Activated CD8-positive, alpha-beta T cell treated with anti-CD3 and anti-CD28 coated beads for 36 hours (primary cell): ENCODE measurements at regions not wholly inside any gene's neighbourhood (a gene's known extent, or its start where the extent isn't known, plus 50 kb on each side); places are given as distances from the start of the nearest gene placed in this dataset.

Source experiments
- ATAC-seq: fragments of 200-7000 bp; cut with Tn5 transposase; one replicate; pipeline ENCODE4 v1.10.0; 2021; ENCODE audit warnings: mild to moderate bottlenecking, moderate library complexity
- CTCF ChIA-PET: fragments of 350-600 bp; sonication (Branson Sonifier 250); formaldehyde crosslinking; loops from one replicate; lab custom pipeline; 2021; ENCODE audit warnings: antibody characterized with exemption; lab: Charles Lee
- POLR2A ChIA-PET: fragments of 350-600 bp; sonication (Branson Sonifier 250); formaldehyde crosslinking; loops from one replicate; lab custom pipeline; 2021; ENCODE audit warnings: antibody characterized with exemption; lab: Charles Lee
- DNase-seq: peaks from one replicate; pipeline ENCODE4 v3.0.0-alpha.2; 2020
- H3K27ac Mint-ChIP-seq: one replicate; pipeline ENCODE4 v1.8.0; 2021; ENCODE audit warnings: mild to moderate bottlenecking, mixed read lengths
- H3K27me3 Mint-ChIP-seq: one replicate; pipeline ENCODE4 v1.8.0; 2021; ENCODE audit warnings: mixed read lengths
- H3K36me3 Mint-ChIP-seq: one replicate; pipeline ENCODE4 v1.8.0; 2021; ENCODE audit warnings: low read depth, mixed read lengths
- H3K4me1 Mint-ChIP-seq: one replicate; pipeline ENCODE4 v1.8.0; 2021; ENCODE audit warnings: low read depth, mixed read lengths
- H3K4me3 Mint-ChIP-seq: one replicate; pipeline ENCODE4 v1.8.0; 2021; ENCODE audit warnings: mild to moderate bottlenecking, moderate library complexity, mixed read lengths
- H3K9me3 Mint-ChIP-seq: one replicate; pipeline ENCODE4 v1.8.0; 2021; ENCODE audit warnings: mixed read lengths
- CTCF ChIP-seq: fragments of 200-600 bp; IDR thresholded peaks from one replicate; pipeline ENCODE4 v1.8.0; 2022; ENCODE audit warnings: antibody characterized with exemption, mild to moderate bottlenecking
- intact Hi-C: fragments of 100-400 bp; cut with micrococcal nuclease; formaldehyde crosslinking; loops from one replicate; pipeline ENCODE4 v1.10.0; 2022

- H3K36me3 Mint-ChIP-seq: no peaks in the 10 kb centered on the region
- intact Hi-C loops: no loop called here
Observed at GRCh38 chr14:98840511-98840910, 431.5 kb downstream of the BCL11B start.

GRCh38 chr14:98844456-98844855 lies 427.5 kb downstream of the BCL11B start:
- H3K4me1 Mint-ChIP-seq: peaks cover 5% of the 10 kb centered on the region
- DNase-seq (no peak), ATAC-seq (no peak)
- no peak for TF ChIP-seq CTCF
- no peak overlapping the region for H3K27ac Mint-ChIP-seq
- POLR2A ChIA-PET: no interaction called here
- intact Hi-C loops: no loop called here
- H3K9me3 Mint-ChIP-seq: no peaks in the 10 kb centered on the region
- H3K27me3 Mint-ChIP-seq: no peaks in the 10 kb centered on the region
- H3K4me3 Mint-ChIP-seq: no peak overlapping the region
- CTCF ChIA-PET: interaction anchor here (0.6 kb wide), 1 partner anchor 38 kb away, joined by 3 read pairs; no protein-coding TSS in a partner anchor
- H3K36me3 Mint-ChIP-seq: no peaks in the 10 kb centered on the region

More at GRCh38 chr14:98840511-98840910, 431.5 kb downstream of the BCL11B start:
- ATAC-seq (no peak), DNase-seq (no peak)
- TF ChIP-seq CTCF: no peak
- H3K27me3 Mint-ChIP-seq: no peaks in the 10 kb centered on the region
- H3K27ac Mint-ChIP-seq: no peak overlapping the region
- H3K4me1 Mint-ChIP-seq: peaks cover 5% of the 10 kb centered on the region
- ChIA-PET CTCF (interaction anchor here (0.8 to 0.9 kb wide), 2 partner anchors 10 to 46 kb away, joined by 3 read pairs; no protein-coding TSS in a partner anchor), POLR2A (no interaction called here)
- no peaks in the 10 kb centered on the region for H3K9me3 Mint-ChIP-seq
- H3K4me3 Mint-ChIP-seq: no peak overlapping the region

- H3K9me3 Mint-ChIP-seq: no peaks in the 10 kb centered on the region
Observed at GRCh38 chr14:98847521-98848468, 424.2 kb downstream of the BCL11B start.

GRCh38 chr14:98853063-98853729 lies 418.8 kb downstream of the BCL11B start:
- TF ChIP-seq CTCF: no peak
- ATAC-seq (no peak), DNase-seq (no peak)
- ChIA-PET CTCF (no interaction called here), POLR2A (no interaction called here)
- Mint-ChIP-seq H3K36me3 (no peaks in the 10 kb centered on the region), H3K27me3 (no peaks in the 10 kb centered on the region), H3K9me3 (no peaks in the 10 kb centered on the region), H3K4me1 (no peaks in the 10 kb centered on the region), H3K27ac (no peak overlapping the region), H3K4me3 (no peak overlapping the region)
- intact Hi-C loops: no loop called here

More at GRCh38 chr14:98847521-98848468, 424.2 kb downstream of the BCL11B start:
- ATAC-seq: no peak
- CTCF ChIA-PET: no interaction called here
- Mint-ChIP-seq H3K36me3 (no peaks in the 10 kb centered on the region), H3K4me1 (peaks cover 5% of the 10 kb centered on the region), H3K27me3 (no peaks in the 10 kb centered on the region), H3K27ac (no peak overlapping the region), H3K4me3 (no peak overlapping the region)
- intact Hi-C loops: no loop called here
- POLR2A ChIA-PET: no interaction called here
- no peak for TF ChIP-seq CTCF
- DNase-seq: no peak
